ENCODE measurements at regions not wholly inside any gene's neighbourhood (a gene's known extent, or its start where the extent isn't known, plus 50 kb on each side); places are given as distances from the start of the nearest gene placed in this dataset.
"Not testable (repeated sequence)": the region's sequence is repeated elsewhere in the genome, so short reads cannot be mapped to it uniquely, and the experiment has no call there.

DNA sequence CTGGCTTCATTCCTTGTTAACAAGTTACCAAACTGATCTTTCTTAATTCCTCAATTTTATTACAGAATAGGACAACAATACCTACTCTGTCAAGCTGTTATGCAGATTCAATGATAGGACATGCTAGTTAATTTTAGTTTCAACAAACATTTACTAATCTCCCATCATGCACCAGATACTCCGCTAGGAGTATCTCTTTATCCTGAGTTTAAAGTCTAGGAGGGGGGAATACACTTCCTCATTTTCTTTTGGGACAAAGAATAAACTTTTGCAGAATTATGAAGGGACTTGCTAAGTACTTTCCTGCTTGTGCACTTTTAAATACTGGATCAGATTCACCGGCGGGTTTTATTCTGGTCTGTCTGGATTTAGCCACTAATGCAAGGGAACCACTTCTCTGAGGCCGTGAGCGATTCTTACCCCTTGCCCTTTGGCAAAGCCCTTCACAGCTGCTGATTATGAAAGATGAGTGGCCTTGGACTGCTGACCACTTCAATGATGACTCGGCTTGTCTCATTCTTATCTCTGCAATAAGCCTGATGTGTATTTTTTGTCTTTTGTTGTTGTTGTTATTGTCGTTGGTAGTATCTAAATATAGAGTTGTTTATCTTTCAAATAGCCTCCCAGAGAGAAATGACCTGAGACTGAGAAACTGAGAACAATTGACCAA is 73.9 kb downstream of the RMI1 start:
- no peak for DNase-seq

- DNase-seq, result no peak
Observed at GRCh38 chr9:84057662-84058061, 77.1 kb downstream of the RMI1 start.

GRCh38 chr9:84059936-84060335 is 79.3 kb downstream of the RMI1 start:
- no peak for DNase-seq

DNA sequence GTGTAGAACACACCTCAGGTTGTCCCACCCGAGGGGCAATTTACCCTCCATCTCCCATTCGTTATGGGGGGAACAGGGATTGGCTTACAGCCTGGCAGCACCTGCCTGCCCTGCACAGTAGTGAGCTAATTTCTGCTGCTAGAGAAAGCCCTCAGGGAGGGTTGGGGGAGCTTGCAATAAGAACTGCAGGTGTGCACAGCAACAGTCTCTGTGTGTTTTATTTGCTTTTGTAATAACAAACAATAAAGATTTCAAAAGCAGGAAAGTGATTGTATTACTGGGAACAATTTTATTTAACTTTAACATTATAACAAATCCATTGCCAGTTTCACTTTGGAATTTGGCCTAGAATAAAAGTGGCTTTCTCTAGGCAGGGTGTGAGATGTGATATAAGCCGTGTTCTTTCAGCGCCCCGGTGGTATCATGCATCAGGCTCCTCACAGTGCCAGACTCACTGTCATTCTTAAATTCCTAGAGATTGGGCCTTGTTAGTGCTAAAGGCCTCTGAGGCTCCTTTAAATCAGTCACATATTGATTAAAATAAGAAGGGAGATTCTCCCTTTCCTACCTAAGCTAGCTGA is 81.1 kb downstream of the RMI1 start:
- DNase-seq, result peak; percentile 86

DNA sequence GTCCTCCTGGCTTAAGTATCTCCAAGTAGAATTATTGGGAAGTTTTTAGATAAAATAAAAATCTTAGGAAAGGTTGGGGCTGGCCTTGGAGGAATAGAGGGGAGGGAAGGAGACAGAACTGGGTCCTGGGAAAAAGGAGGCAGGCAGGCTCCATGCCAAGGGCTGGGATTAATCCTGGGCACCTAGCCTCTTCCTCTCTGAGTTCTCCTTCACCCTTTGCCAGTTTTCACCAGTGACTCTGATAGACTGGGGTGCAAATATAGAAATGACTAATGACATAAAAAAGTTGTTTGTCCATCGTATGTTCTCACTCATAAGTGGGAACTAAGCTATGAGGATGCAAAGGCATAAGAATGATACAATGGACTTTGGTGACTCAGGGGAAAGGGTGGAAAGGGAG is 81.9 kb downstream of the RMI1 start:
- DNase-seq, result no peak

DNA sequence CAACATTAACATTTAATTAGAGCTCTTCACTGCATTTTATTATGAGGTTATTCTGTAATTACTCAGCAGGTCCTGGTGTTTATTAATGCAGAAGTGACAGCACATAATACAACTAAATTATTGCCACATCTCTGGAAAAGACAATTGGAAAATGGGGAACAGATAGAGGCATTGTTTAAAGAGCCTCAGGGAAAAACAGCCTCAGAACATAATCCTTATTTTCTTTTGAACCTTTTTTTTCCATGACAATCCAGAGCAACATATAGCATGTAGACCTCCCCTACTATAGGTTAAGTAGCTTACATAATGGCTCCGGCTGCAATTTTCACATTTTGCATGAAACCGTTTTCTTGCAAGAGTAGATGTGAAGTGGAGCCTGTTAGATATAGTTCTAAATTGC is 87.2 kb downstream of the RMI1 start:
- DNase-seq, result no peak

DNA sequence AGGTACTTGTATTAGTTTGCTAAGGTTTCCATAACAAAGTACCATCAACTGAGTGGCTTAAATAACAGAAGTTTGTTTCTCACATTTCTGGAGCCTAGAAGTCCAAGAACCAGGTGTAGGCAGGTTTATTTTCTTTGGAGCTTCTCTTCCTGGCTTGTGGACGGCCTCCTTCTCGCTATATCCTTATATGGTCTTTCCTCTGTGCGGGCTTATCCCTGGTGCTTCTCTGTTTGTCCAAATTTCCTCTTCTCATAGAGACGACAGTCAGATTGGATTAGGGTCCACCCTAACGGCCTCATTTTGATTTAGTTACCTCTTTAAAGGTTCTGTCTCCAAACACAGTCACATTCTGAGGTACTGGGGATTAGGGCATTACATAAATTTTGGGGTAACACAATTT is 88.3 kb downstream of the RMI1 start:
- DNase-seq, result no peak

- no peak for DNase-seq
Observed at GRCh38 chr9:84070590-84070989, 90.0 kb downstream of the RMI1 start.

DNA sequence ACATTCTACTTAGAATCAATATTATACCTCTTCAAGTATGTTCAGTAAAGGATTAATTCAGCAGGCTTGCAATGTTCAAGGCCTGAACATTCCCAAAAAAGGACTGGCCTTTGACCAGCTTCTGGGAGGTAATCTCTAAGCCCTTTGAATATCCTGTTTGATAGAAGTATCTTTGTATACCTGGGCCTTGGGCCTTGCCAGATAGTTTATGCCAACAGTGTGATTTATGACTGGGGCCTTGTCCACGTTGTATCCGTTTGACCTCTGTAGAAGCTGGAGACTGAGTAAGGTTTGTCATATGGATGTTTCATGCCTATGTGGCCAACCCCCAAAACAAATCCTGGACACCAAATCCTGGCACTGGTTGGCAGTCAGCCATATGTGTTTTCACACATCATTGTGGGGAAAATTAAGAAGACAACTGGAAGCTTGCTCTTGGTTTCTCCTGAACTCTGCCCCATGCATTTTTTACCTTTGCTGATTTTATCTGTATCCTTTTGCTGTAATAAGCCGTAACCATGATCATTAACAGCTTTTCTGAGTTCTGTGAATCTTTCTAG is 92.1 kb downstream of the RMI1 start:
- DNase-seq, result no peak

DNA sequence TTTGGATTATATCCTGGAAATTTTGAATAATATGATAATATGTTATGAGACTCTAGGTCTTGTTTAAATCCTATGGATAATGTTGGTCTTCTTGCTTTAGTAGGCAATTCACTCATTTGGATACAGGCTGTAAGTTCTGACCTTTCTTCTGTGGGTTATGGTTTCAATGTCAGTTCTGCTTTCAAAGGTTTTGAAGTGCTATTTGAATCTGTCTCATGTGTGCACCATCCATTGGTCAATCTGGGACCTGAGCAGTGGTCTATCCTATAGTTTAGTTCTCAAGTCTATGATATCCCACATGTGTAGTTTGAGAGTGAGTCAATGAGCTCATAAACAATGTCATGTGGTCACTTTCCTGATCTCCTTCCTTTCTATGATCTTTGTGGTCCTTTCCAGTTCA is 94.4 kb downstream of the RMI1 start:
- no peak for DNase-seq

GRCh38 chr9:84076384-84076783 is 95.8 kb downstream of the RMI1 start:
- DNase-seq, result no peak

DNA sequence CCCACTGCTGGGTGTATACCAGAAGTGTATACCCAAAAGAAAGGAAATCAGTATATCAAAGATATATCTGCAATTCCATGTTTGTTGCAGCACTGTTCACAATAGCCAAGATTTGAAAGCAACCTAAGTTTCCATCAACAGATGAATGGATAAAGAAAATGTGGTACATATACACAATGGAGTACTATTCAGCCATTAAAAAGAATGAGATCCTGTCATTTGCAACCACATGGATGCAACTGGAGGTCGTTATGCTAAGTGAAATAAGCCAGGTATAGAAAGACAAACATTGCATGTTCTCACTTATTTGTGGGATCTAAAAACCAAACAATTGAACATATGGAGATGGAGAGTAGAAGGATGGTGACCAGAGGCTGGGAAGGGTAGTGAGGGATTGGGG is 97.2 kb downstream of the RMI1 start:
- DNase-seq, result not testable (repeated sequence)

DNA sequence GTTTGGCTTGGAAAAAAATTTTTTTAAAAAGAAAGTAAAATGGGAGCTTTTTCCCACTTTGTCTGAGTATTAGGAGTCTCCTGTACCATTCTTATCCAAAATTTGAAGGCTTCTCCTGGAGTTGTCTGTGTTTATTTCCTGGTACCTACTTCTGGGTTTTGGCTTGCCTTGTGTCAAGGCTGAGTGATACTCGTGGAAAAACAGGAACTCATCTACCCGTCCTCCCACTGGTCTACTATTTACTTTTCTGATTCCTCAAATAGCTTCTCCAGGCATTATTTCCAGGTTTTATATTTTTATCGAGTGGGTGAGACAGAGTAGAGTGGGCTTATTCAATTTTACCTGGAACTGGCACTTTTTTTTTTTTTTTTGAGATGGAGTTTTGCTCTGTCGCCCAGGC is 99.4 kb downstream of the RMI1 start:
- DNase-seq, result no peak

- DNase-seq, result no peak
Observed at GRCh38 chr9:84101964-84102632, 121.5 kb downstream of the RMI1 start.

- no peak for DNase-seq
Observed at GRCh38 chr9:84103651-84104377, 123.2 kb downstream of the RMI1 start.

GRCh38 chr9:84107081-84107480 is 126.5 kb downstream of the RMI1 start:
- no peak for DNase-seq

GRCh38 chr9:84107995-84108394 is 127.4 kb downstream of the RMI1 start:
- no peak for DNase-seq

GRCh38 chr9:84111726-84112125 is 131.1 kb downstream of the RMI1 start:
- no peak for DNase-seq

GRCh38 chr9:84121991-84122523 is 141.5 kb downstream of the RMI1 start:
- DNase-seq, result no peak

GRCh38 chr9:84122572-84122971 is 142.0 kb downstream of the RMI1 start:
- DNase-seq, result no peak

DNA sequence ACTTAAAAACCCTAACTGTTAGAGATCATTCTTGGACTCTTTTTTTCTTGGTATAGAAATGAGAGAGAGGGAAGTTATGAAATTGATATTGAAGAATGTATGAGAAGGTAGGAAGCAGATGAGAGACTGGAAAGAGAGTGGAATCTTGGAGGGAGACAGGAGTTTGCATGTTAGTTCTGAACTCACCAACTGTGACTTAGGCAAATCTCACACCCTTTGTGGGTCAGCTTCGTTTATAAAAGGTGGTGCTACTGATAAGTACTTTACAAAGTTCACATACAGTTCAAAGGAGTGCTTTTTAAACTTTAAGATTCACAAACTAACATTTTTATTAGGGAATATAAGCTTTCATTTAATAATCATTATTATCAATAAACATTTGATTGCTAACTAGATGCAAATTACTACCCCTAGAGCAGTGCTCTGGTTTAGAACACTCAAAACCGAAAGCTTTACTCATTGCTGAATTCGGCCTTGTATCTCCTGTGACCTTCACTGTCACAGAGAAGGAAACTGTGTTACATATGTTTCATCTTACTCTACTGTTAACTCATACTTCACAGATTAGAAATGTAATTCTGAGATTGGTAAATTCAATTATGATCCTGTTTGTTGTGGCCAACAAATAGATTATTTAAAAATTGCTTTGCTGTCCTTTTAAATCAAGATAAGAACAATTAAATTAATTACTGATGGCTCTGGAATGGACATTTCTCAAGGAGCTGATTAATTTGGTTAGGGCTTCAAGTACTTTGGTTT is 143.2 kb downstream of the RMI1 start:
- no peak for DNase-seq

DNA sequence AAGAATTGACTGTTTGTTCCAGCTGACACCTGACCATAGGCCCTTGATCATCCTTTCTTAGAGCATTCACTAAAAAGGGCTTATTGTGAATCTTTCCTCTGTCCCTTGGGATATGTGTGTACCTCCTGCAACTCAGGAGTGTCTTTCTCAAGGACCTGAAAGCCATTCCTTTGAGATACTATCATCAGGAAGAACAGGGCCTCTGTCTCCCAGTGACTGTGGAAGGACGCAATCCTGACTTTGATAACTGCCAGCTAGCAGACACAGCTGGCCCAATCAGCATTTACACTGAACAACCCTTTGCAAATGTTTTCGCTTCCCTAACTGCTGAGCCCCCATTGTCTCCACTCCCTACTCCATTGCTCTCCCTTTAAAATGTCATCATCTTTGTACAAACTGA is 144.4 kb downstream of the RMI1 start:
- DNase-seq, result no peak

GRCh38 chr9:84129529-84129928 is 148.9 kb downstream of the RMI1 start:
- DNase-seq, result no peak

All from NCI-H146 (cell line).